Activated CD4-positive, alpha-beta T cell treated with anti-CD3 and anti-CD28 coated beads, Interleukin-2, amount 50 U/mL, for 24 hours (primary cell): ENCODE measurements at regions not wholly inside any gene's neighbourhood (a gene's known extent, or its start where the extent isn't known, plus 50 kb on each side); places are given as distances from the start of the nearest gene placed in this dataset.

Experiments
- DNase-seq, 2 donors: peaks; one replicate each; pipeline ENCODE4 v3.0.0-alpha.2; 2020; ENCODE audit warnings: low read depth in 1 of 2, low spot score in 1 of 2

DNA sequence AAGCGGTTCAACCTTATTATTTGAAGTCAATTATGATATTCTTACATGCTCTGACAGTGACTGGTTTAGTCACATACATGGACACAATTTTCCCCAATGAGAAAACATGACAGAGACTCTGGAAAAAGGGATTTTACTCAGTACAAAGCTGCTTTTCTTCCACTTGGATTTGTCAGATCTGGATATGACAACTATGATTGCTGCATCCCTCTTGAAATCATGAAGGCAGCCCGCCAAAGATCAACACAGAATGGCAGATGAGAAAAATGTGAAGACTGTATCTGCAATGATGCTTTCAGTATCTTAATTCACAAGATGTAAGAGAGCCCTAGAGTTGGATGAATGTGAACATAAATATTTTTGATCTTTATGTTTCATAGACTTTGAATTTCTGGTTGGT is 439.6 kb downstream of the CDH8 start:
- DNase-seq: no peak

GRCh38 chr16:61595605-61596004 is 440.6 kb downstream of the CDH8 start:
- DNase-seq: no peak

DNA sequence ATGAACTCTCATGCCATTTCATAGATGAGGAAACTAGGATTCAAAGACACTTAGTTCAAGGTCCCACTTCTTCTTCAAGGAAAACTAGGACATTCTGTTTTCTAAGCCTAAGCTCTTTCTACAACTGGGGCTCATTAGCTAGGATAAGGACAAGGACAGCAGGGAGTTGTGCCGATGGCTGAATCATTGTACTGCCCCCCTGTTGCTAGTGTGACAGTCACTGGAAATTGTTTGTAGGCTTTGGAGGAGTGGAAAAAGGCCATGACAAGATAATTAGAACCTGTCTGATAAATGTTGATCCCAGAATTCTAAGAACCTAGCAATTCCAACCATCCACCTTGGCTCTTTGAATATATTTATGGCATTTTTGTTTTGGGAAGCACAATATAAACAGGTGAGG is 445.7 kb downstream of the CDH8 start:
- DNase-seq: no peak

- no peak for DNase-seq
These were observed 448.7 kb downstream of the CDH8 start for GRCh38 chr16:61587526-61587925.

DNA sequence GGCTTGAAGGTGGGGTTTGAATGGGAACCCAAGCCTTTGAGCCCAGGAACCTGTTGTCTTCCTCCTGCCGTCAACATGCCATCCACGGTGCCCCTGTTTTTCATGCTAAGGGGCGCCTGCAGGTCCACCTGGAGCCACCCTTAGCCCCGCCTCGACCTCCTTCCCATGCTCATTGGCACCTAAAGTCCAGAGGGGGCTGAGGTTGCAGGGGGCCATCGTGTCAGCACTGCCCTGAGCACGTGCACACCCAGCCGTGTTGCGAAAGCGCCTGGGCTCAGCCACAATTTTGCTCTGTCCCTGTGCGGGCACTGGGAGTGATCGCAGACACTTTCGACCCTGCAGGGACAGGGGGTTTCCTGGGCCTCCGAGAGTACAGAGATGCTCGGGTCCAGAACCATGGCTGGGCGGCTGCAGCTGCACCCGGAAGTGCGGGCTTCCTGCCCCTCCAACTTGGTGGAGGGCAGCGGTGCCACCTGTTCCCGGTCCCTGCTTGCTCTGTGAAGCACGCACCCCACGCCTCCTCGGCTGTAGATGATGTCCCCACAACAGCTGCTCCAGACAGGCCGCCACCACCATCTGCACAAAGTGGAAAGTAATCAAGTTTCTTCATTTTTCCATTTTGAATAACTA is 454.7 kb downstream of the CDH8 start:
- DNase-seq: no peak

GRCh38 chr16:61580579-61580978 is 455.7 kb downstream of the CDH8 start:
- DNase-seq: no peak

DNA sequence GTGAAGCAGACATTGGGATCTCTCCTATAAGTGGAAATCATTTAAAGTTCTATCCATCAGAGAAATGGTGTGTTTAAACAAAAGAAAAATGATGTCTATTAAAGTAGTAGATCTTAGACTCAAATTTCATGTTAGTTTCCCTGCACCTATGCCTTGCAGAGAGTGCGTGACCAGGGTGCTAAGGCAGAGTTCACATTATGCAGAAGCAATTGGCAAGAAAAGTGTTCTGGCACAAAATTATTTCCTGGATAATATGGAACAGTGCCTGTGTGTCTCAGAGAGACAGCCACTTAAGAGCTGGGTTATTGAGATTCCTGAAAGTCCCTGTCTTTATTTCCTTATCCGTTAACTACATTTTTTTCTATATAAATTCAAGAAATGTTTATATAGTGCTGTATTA is 457.0 kb downstream of the CDH8 start:
- no peak for DNase-seq

DNA sequence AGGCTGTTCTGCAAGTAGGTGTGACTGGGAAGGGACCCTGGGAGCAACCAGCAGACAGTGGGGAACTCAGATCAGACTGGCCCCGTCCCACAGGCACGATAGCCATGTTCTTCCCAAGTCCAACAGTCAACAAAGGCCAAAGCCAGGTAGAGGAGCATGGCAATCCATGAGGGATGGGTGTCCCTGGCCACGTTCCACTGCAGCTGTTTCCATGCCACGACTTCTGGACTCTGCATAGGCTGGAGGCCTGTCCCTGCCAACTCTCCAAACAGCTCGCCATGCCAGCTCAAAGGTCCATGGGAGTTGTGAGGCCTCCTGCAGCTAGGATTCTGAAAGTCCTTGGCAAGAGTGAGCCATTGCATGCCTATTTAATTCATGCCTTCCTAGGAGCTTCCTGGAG is 459.8 kb downstream of the CDH8 start:
- DNase-seq: no peak

DNA sequence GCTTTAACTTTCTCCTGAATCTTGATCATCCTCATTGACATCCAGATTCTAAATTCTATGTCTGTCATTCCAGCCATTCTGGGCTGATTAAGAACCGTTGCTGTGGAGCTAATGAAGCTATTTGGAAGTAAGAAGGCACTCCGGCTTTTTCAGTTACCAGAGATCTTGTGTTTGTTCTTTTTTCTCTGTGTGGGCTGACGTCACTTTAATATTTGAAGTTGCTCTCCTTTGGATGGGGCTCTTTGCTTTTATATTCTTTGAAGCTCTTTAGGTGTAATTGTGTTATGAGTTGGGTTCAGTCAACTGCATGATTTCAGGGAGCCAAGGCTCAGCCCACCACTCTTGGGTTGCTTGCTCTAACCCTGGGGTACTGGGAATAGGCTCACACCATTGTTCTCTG is 460.6 kb downstream of the CDH8 start:
- DNase-seq: no peak

GRCh38 chr16:61569028-61569427 is 467.2 kb downstream of the CDH8 start:
- no peak for DNase-seq

GRCh38 chr16:61564716-61565115 is 471.5 kb downstream of the CDH8 start:
- no peak for DNase-seq

GRCh38 chr16:61555718-61556441 is 480.4 kb downstream of the CDH8 start:
- no peak for DNase-seq

DNA sequence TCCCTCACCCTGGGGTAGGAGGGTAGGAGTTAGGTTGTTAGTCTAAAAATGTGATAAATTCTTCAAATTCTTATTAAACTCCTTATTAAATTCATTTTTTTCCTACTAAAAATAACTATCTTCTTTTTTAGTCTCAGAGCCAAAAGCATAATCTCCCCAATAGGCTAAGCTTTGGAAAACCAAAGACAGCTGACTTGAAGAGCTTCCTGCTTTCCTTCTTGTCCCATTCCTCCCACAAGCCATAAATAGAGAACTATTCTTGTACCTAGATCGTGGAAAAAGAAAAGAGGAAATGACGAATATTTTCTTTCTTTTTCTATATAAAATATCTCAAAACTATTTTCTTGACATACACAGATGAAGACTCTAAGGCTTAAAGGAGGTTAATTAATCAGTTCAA is 486.9 kb downstream of the CDH8 start:
- no peak for DNase-seq

DNA sequence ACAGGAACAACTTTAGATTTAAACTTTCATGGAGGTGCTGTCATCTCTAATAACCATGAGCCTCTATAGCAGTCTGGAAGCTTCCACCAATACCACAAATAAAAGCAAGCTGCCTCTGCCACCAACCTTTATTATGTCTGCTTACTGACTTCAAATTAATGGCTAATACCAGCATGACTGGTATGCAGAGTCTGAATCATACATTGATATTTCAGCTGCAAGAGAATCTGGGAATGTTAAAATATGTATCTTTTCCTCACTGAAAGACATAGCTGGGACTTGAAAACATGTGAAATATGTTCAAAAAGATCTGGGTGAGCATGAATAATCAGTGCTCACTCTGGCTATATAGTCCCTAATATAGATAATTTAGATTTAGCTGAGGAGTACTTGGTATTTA is 488.6 kb downstream of the CDH8 start:
- DNase-seq: no peak

DNA sequence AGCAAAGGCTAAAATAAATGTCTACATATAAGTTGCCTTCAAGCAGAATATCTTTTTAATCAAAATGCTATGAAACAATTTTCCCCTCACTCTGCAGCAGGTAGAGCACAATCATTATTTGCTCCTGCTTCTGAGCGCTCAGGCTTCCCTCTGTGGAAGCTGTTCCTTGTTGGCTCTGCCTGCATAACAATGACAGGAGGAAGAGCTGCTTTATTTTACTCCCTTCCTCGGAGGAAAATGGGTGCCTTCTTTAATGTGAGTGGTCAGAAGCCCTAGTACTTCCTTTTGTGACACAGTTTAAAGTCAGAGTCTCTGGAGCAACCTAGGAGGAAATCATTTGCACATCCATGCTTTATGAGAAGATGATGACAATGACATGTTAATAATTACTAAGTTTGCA is 492.1 kb downstream of the CDH8 start:
- no peak for DNase-seq

DNA sequence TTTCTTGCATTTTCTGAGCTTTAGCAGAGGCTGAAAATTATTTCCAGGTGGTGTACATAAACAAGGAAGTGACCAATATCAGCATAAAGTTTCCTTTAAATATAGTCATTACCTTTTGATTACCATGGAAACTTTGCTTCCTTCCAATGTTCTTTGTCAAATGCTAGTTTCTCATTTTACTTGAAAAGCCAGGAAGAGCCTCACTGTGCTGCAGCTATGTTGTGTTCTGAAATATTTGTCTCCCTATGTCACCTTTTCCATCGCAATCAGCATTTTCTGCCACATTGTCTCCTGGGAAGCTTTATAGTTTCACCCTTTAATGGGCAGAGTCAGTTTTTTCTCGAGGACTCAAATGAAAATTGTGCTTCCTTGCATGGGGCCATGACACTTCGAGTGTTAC is 496.0 kb downstream of the CDH8 start:
- no peak for DNase-seq

DNA sequence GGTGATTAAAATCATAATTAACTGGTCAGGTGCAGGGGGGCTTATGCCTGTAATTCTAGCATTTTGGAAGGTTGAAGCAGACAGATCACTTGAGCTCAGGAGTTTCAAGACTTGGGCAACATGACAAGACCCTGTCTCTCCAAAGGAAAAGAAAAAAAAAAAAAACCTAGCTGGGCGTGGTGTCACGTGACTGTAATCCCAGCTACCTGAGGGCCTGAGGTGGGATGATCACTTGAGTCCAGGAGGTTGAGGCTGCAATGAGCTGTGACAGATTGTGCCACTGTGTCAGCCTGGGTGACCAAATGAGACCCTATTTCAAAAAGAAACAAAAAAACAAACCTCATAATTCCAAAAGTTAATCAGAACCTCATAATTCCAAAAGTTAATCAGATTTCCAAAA is 505.5 kb downstream of the CDH8 start:
- no peak for DNase-seq

GRCh38 chr16:61500851-61501250 is 535.4 kb downstream of the CDH8 start:
- no peak for DNase-seq

GRCh38 chr16:61480250-61480649 is 556.0 kb downstream of the CDH8 start:
- DNase-seq: no peak

- DNase-seq: no peak
These were observed 564.5 kb downstream of the CDH8 start for GRCh38 chr16:61471737-61472136.

GRCh38 chr16:61471023-61471422 is 565.2 kb downstream of the CDH8 start:
- no peak for DNase-seq

GRCh38 chr16:61465285-61465684 is 571.0 kb downstream of the CDH8 start:
- DNase-seq: no peak

DNA sequence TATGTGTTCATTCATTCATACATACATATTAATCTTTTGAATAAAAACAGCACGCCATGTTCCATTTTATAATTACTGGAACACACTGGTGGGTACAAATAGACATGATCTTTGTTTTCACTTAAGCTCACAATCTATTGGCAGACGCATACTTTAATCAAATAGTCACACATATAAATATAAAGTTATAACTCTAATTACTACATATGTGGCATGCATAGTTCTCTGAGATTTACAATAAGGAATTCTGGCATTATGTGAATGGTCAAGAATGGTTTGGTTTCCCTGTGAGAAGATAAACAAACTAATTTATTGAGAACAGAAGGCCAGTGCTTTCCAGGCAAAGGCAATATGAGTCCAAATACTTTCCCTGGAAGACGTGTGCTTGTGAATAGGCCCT is 576.2 kb downstream of the CDH8 start:
- DNase-seq: no peak
